CD14-positive monocyte (primary cell): ENCODE measurements at regions not wholly inside any gene's neighbourhood (a gene's known extent, or its start where the extent isn't known, plus 50 kb on each side); places are given as distances from the start of the nearest gene placed in this dataset.

Experiments used
- DNase-seq, 3 donors: peaks; one replicate each; pipeline ENCODE4 v3.0.0-alpha.2; 2011 to 2022
- H2AFZ ChIP-seq: 2 replicates; pipeline ENCODE4 v1.6.0; 2012; ENCODE audit warnings: mild to moderate bottlenecking, low read depth, low read length, inconsistent platforms; ENCODE audit not compliant: insufficient read depth, poor library complexity, severe bottlenecking
- H3K27ac ChIP-seq, 2 donors: 1 replicate in 1 of 2; 2 replicates in 1 of 2; pipeline ENCODE4 v1.5.1; 2012 to 2013; ENCODE audit warnings: low read length in 2 of 2, control low read depth in 1 of 2, inconsistent platforms in 1 of 2, low read depth in 1 of 2, mild to moderate bottlenecking in 1 of 2
- H3K27me3 ChIP-seq, 2 donors: one replicate each; pipeline versions ENCODE4 v1.6.0 to v1.6.1; 2011 to 2013; ENCODE audit warnings: low read length in 2 of 2; ENCODE audit not compliant: control insufficient read depth in 2 of 2, insufficient read depth in 2 of 2
- H3K36me3 ChIP-seq, 2 donors: replicated peaks in 1 of 2; 1 replicate in 1 of 2; 2 replicates in 1 of 2; pipeline versions ENCODE4 v1.5.1 to v1.6.1; 2012 to 2013; ENCODE audit warnings: low read length in 2 of 2, control low read depth in 1 of 2, inconsistent platforms in 1 of 2, mild to moderate bottlenecking in 1 of 2; ENCODE audit not compliant: insufficient read depth in 2 of 2, control insufficient read depth in 1 of 2
- H3K4me1 ChIP-seq, 2 donors: 1 replicate in 1 of 2; 2 replicates in 1 of 2; pipeline versions ENCODE4 v1.5.1 to v1.6.1; 2012 to 2013; ENCODE audit warnings: low read length in 2 of 2, control low read depth in 1 of 2, inconsistent platforms in 1 of 2, mild to moderate bottlenecking in 1 of 2, moderate library complexity in 1 of 2; ENCODE audit not compliant: insufficient read depth in 2 of 2, control insufficient read depth in 1 of 2
- H3K4me2 ChIP-seq: replicated peaks from 2 replicates; pipeline ENCODE3; 2012; ENCODE audit warnings: low read length, moderate library complexity, mild to moderate bottlenecking; ENCODE audit not compliant: poor library complexity, severe bottlenecking; ENCODE audit errors: extremely low read depth
- H3K4me3 ChIP-seq, 3 experiments: fragments of 200-600 bp in 1 of 3; sonication (generic) in 1 of 3; replicated peaks in 1 of 3; 1 replicate in 2 of 3; 2 replicates in 1 of 3; pipeline ENCODE4 v1.5.1; 2011 to 2013; ENCODE audit warnings: low read length in 3 of 3, mild to moderate bottlenecking in 3 of 3, control low read depth in 2 of 3, low read depth in 2 of 3, inconsistent platforms in 1 of 3, moderate library complexity in 1 of 3
- H3K79me2 ChIP-seq: 2 replicates; pipeline ENCODE4 v1.6.0; 2012; ENCODE audit warnings: mild to moderate bottlenecking, control low read depth, inconsistent platforms, low read length, moderate library complexity; ENCODE audit not compliant: insufficient read depth
- H3K9ac ChIP-seq: 2 replicates; pipeline ENCODE4 v1.6.0; 2017; ENCODE audit warnings: low read length, mild to moderate bottlenecking; ENCODE audit not compliant: insufficient read depth, poor library complexity, severe bottlenecking
- H3K9me3 ChIP-seq, 2 donors: replicated peaks in 1 of 2; 1 replicate in 1 of 2; 2 replicates in 1 of 2; pipeline versions ENCODE4 v1.5.1 to v1.6.1; 2012 to 2013; ENCODE audit warnings: low read length in 2 of 2, control low read depth in 1 of 2; ENCODE audit not compliant: control insufficient read depth in 1 of 2, insufficient read depth in 1 of 2
- H4K20me1 ChIP-seq: 2 replicates; pipeline ENCODE4 v1.6.0; 2012; ENCODE audit warnings: mild to moderate bottlenecking, low read length, control low read depth, moderate library complexity; ENCODE audit not compliant: insufficient read depth
- H3K27ac Mint-ChIP-seq, 7 donors: one replicate each; pipeline ENCODE4 v1.8.0; 2020; ENCODE audit warnings: mild to moderate bottlenecking in 7 of 7, mixed read lengths in 7 of 7, moderate library complexity in 6 of 7, inconsistent platforms in 2 of 7
- H3K27me3 Mint-ChIP-seq, 3 donors: one replicate each; pipeline ENCODE4 v1.8.0; 2021 to 2022; ENCODE audit warnings: low read depth in 3 of 3, mild to moderate bottlenecking in 3 of 3, mixed read lengths in 3 of 3, moderate library complexity in 3 of 3, inconsistent platforms in 1 of 3
- H3K36me3 Mint-ChIP-seq, 2 donors: one replicate each; pipeline ENCODE4 v1.8.0; 2020; ENCODE audit warnings: mixed read lengths in 2 of 2, inconsistent platforms in 1 of 2, mild to moderate bottlenecking in 1 of 2
- H3K4me1 Mint-ChIP-seq: one replicate; pipeline ENCODE4 v1.8.0; 2020; ENCODE audit warnings: mild to moderate bottlenecking, mixed read lengths
- H3K4me3 Mint-ChIP-seq, 2 donors: one replicate each; pipeline ENCODE4 v1.8.0; 2020; ENCODE audit warnings: mild to moderate bottlenecking in 2 of 2, mixed read lengths in 2 of 2, moderate library complexity in 1 of 2
- H3K9me3 Mint-ChIP-seq, 7 donors: one replicate each; pipeline ENCODE4 v1.8.0; 2020 to 2022; ENCODE audit warnings: mixed read lengths in 7 of 7, mild to moderate bottlenecking in 6 of 7, moderate library complexity in 6 of 7, inconsistent platforms in 2 of 7
- CTCF ChIP-seq: fragments of 200-600 bp; IDR thresholded peaks from one replicate; pipeline ENCODE4 v1.8.0; 2022; ENCODE audit warnings: antibody characterized with exemption, mild to moderate bottlenecking
- WGBS: methylation state at CpG from one replicate; pipeline ENCODE4 v1.1.5; 2013; ENCODE audit warnings: missing lambda C conversion rate; ENCODE audit not compliant: insufficient coverage; 5-methylcytosine and 5-hydroxymethylcytosine counted together
- intact Hi-C, 2 donors: fragments of 100-400 bp; cut with micrococcal nuclease; formaldehyde crosslinking; loops; one replicate each; pipeline versions ENCODE4 v1.15.0 to v1.15.1; 2023

- H3K27ac ChIP-seq: no peak overlapping the region
- H3K9me3 ChIP-seq: no peaks in the 10 kb centered on the region
- H4K20me1 ChIP-seq: no peaks in the 10 kb centered on the region
- DNase-seq: no peak
- H3K4me3 ChIP-seq: no peak overlapping the region
- Mint-ChIP-seq H3K4me3 (no peak overlapping the region), H3K27ac (no peak overlapping the region), H3K27me3 (peaks cover 0 to 1% (median 0%) of the 10 kb centered on the region in 3 donors), H3K9me3 (no peaks in the 10 kb centered on the region), H3K4me1 (no peaks in the 10 kb centered on the region), H3K36me3 (no peaks in the 10 kb centered on the region)
- intact Hi-C loops: no loop called here
- H3K4me1 ChIP-seq: no peaks in the 10 kb centered on the region
- no peak overlapping the region for H3K4me2 ChIP-seq
- H3K27me3 ChIP-seq: no peaks in the 10 kb centered on the region
- H3K79me2 ChIP-seq: no peaks in the 10 kb centered on the region
- no peaks in the 10 kb centered on the region for H3K36me3 ChIP-seq
- H2AFZ ChIP-seq: no peak overlapping the region
- no peak for TF ChIP-seq CTCF
- no peak overlapping the region for H3K9ac ChIP-seq
These were observed 149.9 kb upstream of the FUT9 start for GRCh38 chr6:95865857-95866256.

GRCh38 chr6:95866732-95867131 is 149.0 kb upstream of the FUT9 start:
- H3K9me3 Mint-ChIP-seq: no peaks in the 10 kb centered on the region
- no peak for DNase-seq
- 30% methylated on average over 2 of the region's 7 CpGs for WGBS
- Histone ChIP-seq H3K79me2 (no peaks in the 10 kb centered on the region), H3K9ac (no peak overlapping the region), H3K27ac (no peak overlapping the region), H3K4me1 (no peaks in the 10 kb centered on the region), H2AFZ (no peak overlapping the region), H3K4me2 (no peak overlapping the region), H3K27me3 (no peaks in the 10 kb centered on the region), H4K20me1 (no peaks in the 10 kb centered on the region), H3K36me3 (no peaks in the 10 kb centered on the region), H3K4me3 (no peak overlapping the region), H3K9me3 (no peaks in the 10 kb centered on the region)
- no peak overlapping the region for H3K4me3 Mint-ChIP-seq
- intact Hi-C loops: no loop called here
- no peak for TF ChIP-seq CTCF
- peaks cover 0 to 1% (median 0%) of the 10 kb centered on the region in 3 donors for H3K27me3 Mint-ChIP-seq
- no peak overlapping the region for H3K27ac Mint-ChIP-seq
- H3K4me1 Mint-ChIP-seq: no peaks in the 10 kb centered on the region
- H3K36me3 Mint-ChIP-seq: no peaks in the 10 kb centered on the region
